NCI-H2081 (cell line): ENCODE measurements at regions not wholly inside any gene's neighbourhood (a gene's known extent, or its start where the extent isn't known, plus 50 kb on each side); places are given as distances from the start of the nearest gene placed in this dataset.

Source experiments
- DNase-seq, 2 experiments: peaks; one replicate each; lab custom pipeline; 2025; lab: John Stamatoyannopoulos, UW

GRCh38 chr7:7118822-7119221, 63.5 kb upstream of the C1GALT1 start:
- no peak for DNase-seq

- no peak for DNase-seq
Observed at GRCh38 chr7:7119729-7120128, 62.6 kb upstream of the C1GALT1 start.

- DNase-seq, result no peak
Observed at GRCh38 chr7:7122033-7122478, 60.3 kb upstream of the C1GALT1 start.

- DNase-seq, result no peak
Observed at GRCh38 chr7:7122701-7123281, 59.6 kb upstream of the C1GALT1 start.

- DNase-seq, result no peak
Observed at GRCh38 chr7:7125963-7126362, 56.4 kb upstream of the C1GALT1 start.

- no peak for DNase-seq
Observed at GRCh38 chr7:7127773-7128172, 54.6 kb upstream of the C1GALT1 start.

DNA sequence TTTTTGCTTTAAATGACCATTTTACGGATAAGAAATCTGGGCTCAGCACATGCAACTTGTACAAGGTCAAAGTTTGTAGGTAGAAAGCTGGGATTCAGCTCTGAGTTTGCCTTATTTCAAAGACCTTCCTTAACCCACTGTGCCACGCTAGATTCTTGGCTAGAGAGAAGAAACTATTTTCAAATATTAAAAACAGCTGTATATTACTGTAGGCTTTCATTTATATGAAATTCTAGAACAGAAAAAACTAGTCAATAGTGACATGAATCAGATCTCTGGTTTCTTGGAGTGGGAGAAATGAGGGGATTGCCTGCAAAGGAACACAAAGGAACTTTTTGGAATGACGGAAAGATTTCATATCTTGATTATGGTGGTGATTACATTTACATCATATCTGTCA, 53.0 kb upstream of the C1GALT1 start:
- DNase-seq, result no peak

DNA sequence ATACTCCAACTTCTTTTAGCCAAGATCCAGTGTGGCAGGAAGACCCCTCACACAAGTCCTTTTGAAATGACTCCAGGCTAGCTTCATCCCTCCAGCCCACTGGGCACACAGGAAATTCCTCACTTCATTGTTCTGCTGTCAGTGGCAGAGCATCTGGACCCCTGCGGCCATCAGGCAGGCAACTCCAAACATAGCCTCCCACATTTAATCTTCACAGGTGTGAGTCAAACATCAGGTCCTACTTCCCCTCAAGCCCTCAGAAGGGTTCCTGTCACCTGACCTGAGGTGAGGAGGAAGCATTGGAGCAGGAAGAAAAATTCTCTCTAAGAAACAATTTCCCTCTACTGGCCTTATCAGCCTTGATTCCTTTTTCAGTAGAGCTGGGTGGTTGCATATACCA, 51.1 kb upstream of the C1GALT1 start:
- DNase-seq, result no peak
